ENCODE measurements at regions not wholly inside any gene's neighbourhood (a gene's known extent, or its start where the extent isn't known, plus 50 kb on each side); places are given as distances from the start of the nearest gene placed in this dataset.

DNA sequence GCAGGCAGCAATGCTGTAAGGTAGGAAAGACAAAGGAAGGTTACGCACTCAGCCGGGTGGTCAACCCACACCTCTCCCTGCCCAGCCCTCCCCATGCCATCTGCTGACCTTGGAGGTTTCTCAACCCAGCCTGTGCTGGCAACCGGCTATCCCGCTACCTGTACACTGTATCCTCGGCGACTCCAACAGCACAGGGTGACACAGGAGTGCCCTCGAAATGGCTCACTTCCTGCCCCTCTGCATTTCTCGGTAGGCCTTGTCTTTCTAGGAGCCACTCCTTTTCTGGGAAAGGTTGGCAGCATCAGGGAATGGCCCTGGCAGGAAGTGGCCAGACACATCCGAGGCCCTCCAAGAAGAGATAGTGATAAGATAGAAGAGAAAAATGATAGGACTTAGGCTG is 124.0 kb downstream of the PROX1 start:
- TF ChIP-seq POLR2A (IDR thresholded peaks at IDR 0.05) (no peak), CTCF (IDR thresholded peaks at IDR 0.05) (no peak)

All from body of pancreas (tissue), 4 donors.